Heart left ventricle (tissue), 13 donors: ENCODE measurements at regions not wholly inside any gene's neighbourhood (a gene's known extent, or its start where the extent isn't known, plus 50 kb on each side); places are given as distances from the start of the nearest gene placed in this dataset.

Experiments
- POLR2A ChIP-seq, 2 donors: fragments of 450-650 bp; IDR thresholded peaks; one replicate each; pipeline ENCODE4 v1.6.1; 2017; ENCODE audit warnings: antibody characterized with exemption in 2 of 2, mild to moderate bottlenecking in 2 of 2, moderate library complexity in 2 of 2
- TF ChIP-seq, protein P1 (sequence below), 12 donors: fragments of 200-600 bp; sonication (generic) in 4 of 12; IDR thresholded peaks; one replicate each; pipeline versions ENCODE4 v1.5.0 to v1.8.0; 2018 to 2022; ENCODE audit warnings: antibody characterized with exemption in 12 of 12, mild to moderate bottlenecking in 5 of 12
- donor health status: ischemic (EF 13 %, LVEDD 7.1; RV severe dilation, severe dysfunction).
- donor health status: DM: no; HTN: yes; CAD: no.
- donor health status: DM: no; HTN: no; CAD: no.
- donor health status: ischemic (EF 25% LVEDD 6.9; RV normal size, moderate dysfunction).
- donor health status: ischemic (EF 25% LVEDD 5.7; RV mildly dilated, moderate dysfunction).
- donor health status: ischemic (EF 35%, LVEDD 5.7; RV mildly dilated, moderate dysfunction).
- donor health status: nonischemic (EF 11% LVEDD 7.7; RV severe dilation, severe dysfunction).
- donor health status: DM: yes; HTN: yes; CAD: no.
- donor health status: PGD.
- donor health status: ischemic (EF 29% LVEDD 5.4; RV normal size, mild dysfunction).
- donor health status: nonischemic (EF 23%, LVEDD 6.1; RV moderate dilation, normal function).

DNA sequence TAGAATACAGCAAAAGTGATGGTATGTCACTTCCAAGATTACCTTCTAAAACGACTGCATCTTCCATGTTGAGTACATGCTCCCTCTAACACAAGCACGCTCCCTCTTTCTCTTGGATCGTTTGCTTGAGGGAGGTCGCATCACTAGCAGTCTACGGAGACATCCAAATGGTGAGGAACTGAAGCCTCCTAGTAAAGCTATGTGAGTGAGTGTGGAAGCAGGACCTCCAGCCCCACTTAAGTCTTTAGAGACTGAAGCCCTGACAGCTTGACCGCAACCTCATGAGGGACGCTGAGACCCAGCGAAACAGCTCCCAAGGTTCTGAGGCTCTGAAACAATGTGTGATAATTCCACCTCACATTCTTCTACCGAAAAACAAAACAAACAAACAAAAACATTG, 486.7 kb upstream of the GCFC2 start:
- TF ChIP-seq, protein P1, sequence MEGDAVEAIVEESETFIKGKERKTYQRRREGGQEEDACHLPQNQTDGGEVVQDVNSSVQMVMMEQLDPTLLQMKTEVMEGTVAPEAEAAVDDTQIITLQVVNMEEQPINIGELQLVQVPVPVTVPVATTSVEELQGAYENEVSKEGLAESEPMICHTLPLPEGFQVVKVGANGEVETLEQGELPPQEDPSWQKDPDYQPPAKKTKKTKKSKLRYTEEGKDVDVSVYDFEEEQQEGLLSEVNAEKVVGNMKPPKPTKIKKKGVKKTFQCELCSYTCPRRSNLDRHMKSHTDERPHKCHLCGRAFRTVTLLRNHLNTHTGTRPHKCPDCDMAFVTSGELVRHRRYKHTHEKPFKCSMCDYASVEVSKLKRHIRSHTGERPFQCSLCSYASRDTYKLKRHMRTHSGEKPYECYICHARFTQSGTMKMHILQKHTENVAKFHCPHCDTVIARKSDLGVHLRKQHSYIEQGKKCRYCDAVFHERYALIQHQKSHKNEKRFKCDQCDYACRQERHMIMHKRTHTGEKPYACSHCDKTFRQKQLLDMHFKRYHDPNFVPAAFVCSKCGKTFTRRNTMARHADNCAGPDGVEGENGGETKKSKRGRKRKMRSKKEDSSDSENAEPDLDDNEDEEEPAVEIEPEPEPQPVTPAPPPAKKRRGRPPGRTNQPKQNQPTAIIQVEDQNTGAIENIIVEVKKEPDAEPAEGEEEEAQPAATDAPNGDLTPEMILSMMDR (IDR thresholded peaks at IDR 0.05): no peak
- no peak for TF ChIP-seq POLR2A (IDR thresholded peaks at IDR 0.05)
